HUES6 (cell line): ENCODE measurements at regions not wholly inside any gene's neighbourhood (a gene's known extent, or its start where the extent isn't known, plus 50 kb on each side); places are given as distances from the start of the nearest gene placed in this dataset.

Experiments
- H3K27ac ChIP-seq: 2 replicates; pipeline ENCODE4 v1.7.0; 2013; ENCODE audit warnings: low read depth, mild to moderate bottlenecking, low read length, inconsistent platforms
- H3K27me3 ChIP-seq: 2 replicates; pipeline ENCODE4 v1.6.1; 2013; ENCODE audit warnings: low read length; ENCODE audit not compliant: control insufficient read depth, insufficient read depth
- H3K36me3 ChIP-seq: 2 replicates; pipeline ENCODE4 v1.6.1; 2013; ENCODE audit warnings: low read length; ENCODE audit not compliant: control insufficient read depth, insufficient read depth
- H3K4me1 ChIP-seq: 2 replicates; pipeline ENCODE4 v1.6.1; 2013; ENCODE audit warnings: low read length; ENCODE audit not compliant: control insufficient read depth, insufficient read depth
- H3K4me3 ChIP-seq: 2 replicates; pipeline ENCODE4 v1.5.1; 2013; ENCODE audit warnings: low read depth, low read length
- H3K9ac ChIP-seq: one replicate; pipeline ENCODE4 v1.6.1; 2013; ENCODE audit warnings: mild to moderate bottlenecking, low read length
- H3K9me3 ChIP-seq: 2 replicates; pipeline ENCODE4 v1.6.1; 2013; ENCODE audit warnings: low read depth, low read length; ENCODE audit not compliant: control insufficient read depth, insufficient read depth

DNA sequence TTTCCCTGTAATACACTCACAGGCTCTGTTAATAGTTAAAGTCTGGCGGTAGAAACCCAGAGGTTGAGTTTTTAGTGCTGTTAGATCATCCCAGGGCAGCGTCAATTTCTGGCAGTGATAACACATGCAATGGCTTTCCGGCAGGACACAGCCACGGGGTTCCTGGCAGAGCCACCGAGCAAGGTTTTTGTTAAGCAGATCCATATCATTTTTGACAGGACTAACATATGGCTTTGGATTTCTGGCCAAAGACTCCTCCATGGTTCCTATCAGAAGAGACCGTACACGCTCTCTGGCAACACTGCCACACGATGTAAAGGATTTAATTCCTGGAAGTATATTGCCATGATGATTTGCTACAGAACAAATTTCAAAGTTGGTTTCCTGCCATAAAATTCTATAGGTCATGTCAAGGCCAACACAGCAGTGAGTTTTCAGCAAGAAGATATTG, 854.3 kb downstream of the LRRTM4 start:
- Histone ChIP-seq H3K27ac (no peak overlapping the region), H3K9me3 (no peaks in the 10 kb centered on the region), H3K36me3 (0 out of 2 replicates have a peak, but pooled peaks cover 3% of the 10 kb centered on the region), H3K4me3 (no peak overlapping the region), H3K4me1 (no peaks in the 10 kb centered on the region), H3K27me3 (no peaks in the 10 kb centered on the region), H3K9ac (no peak overlapping the region)

DNA sequence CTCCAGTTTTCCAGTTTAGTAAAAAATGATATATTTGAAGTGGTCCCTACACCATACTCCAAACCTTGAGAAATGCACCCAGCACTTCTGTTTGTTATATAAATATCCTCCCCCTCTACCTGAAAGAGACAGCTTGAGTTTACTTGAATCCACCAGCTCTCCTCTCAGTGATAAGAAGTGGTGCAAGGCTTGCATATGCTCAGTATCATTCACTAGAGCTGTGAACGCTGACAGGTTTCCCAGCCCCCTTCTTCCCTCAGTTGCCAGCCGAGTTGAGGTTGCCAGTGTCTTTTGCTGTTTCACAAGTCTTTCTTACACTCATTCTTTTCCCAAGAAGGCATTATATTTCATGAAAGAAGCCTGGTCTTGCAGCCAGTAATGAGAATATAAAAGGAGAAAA, 880.0 kb downstream of the LRRTM4 start:
- H3K4me1 ChIP-seq = peaks cover 7% of the 10 kb centered on the region; the same call in 1 of the 2 replicates
- H3K27me3 ChIP-seq = no peaks in the 10 kb centered on the region
- H3K9ac ChIP-seq = no peak overlapping the region
- no peak overlapping the region for H3K4me3 ChIP-seq
- no peaks in the 10 kb centered on the region for H3K9me3 ChIP-seq
- no peaks in the 10 kb centered on the region; the same call in 1 of the 2 replicates for H3K36me3 ChIP-seq
- no peak overlapping the region for H3K27ac ChIP-seq

DNA sequence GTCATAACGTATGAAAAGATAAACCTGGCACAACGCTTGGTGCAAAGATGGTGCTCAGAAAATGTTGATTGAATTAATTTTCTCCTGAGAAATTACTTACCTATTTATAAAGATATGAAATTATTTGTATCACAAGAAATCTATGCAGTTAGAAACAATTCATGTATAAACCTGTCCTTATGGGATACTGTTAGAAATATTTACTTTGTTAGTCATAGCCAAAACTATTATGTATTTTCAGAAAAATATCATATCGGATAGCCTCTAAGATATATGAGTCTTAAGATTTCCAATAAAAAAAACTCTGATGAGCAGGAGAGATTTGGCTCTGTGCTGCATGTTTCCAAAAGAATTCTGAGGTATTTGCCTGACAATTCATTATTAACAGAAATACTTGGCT, 880.7 kb downstream of the LRRTM4 start:
- H3K27me3 ChIP-seq = no peaks in the 10 kb centered on the region
- H3K4me3 ChIP-seq = no peak overlapping the region
- no peaks in the 10 kb centered on the region for H3K9me3 ChIP-seq
- no peak overlapping the region for H3K9ac ChIP-seq
- peaks cover 7% of the 10 kb centered on the region; the same call in 1 of the 2 replicates for H3K4me1 ChIP-seq
- no peaks in the 10 kb centered on the region; the same call in 1 of the 2 replicates for H3K36me3 ChIP-seq
- no peak overlapping the region for H3K27ac ChIP-seq

DNA sequence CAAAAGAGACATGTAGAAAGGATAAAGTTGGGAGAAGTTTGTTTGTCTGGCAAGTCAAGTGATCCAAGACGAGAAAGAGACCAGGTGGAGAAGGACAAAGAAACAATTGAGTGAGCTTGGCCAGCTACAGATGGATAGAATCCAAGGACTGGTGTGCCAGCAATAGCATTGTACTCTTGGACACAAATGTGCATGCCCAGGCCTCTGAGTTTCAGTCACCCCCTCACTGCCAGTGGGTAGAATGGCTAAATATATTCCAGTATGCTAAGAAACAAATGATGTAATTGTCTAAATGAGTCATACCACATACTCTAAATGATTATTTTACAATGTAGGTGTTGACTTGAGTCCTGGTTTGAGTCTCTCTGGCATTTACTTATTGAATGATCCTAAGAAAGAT, 881.3 kb downstream of the LRRTM4 start:
- Histone ChIP-seq H3K27me3 (no peaks in the 10 kb centered on the region), H3K36me3 (no peaks in the 10 kb centered on the region; the same call in 1 of the 2 replicates), H3K4me1 (peaks cover 7% of the 10 kb centered on the region; the same call in 1 of the 2 replicates), H3K27ac (no peak overlapping the region), H3K9me3 (no peaks in the 10 kb centered on the region), H3K9ac (no peak overlapping the region), H3K4me3 (no peak overlapping the region)

DNA sequence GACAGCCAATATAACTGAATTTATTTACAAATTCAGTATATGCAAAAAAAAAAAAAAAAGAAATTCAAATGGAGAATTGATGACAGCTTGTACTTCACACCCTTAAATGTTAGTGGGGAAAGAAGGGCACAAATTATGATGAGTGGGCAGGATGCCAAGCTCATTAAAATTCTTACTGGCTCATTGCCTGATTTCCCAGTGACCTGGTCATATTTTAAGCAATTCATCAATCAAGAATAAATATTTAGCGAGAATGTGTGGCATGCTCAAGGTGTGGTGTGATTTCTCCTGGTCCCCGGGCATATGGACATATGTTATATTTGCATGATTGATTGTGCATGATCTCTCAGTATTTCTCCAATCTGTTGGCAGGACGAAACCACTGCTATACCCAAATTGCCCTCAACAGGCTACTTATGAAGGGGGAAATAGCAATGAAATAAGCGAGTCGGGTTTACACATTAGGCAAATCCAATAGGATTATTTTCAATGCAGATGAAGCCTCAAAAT, 883.0 kb downstream of the LRRTM4 start:
- H3K9ac ChIP-seq = no peak overlapping the region
- H3K9me3 ChIP-seq = no peaks in the 10 kb centered on the region
- no peak overlapping the region for H3K27ac ChIP-seq
- no peaks in the 10 kb centered on the region for H3K36me3 ChIP-seq
- H3K27me3 ChIP-seq = no peaks in the 10 kb centered on the region
- H3K4me1 ChIP-seq = peaks cover 7% of the 10 kb centered on the region; the same call in 1 of the 2 replicates
- H3K4me3 ChIP-seq = no peak overlapping the region

DNA sequence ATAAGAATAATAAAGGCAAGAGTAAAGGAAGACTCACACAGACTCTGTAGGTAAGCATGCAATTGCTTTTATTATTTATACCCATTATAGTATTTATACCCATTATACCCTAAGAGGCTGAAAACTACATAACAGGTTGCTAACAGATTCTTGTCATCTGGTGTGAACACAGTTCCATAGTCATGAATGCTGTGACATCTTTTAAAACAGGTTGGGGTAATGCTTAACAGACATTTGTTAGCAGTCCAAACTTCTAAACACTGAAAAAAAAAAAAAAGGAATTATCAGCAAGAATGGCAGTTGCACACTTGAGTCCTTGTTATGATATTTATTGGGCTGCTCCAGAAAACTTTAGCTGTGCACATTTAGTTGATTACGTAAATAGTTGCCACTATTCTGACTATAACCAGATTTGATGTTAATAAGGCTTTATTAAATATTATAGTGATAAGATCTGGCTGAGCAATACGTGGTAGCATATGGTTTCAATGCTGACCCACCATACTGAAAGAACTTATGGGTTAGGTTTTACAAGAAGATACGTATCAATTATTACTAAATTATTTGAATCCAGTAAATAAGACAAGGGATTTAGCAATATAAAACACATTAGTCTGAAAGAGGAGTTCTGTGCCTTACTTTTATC, 888.8 kb downstream of the LRRTM4 start:
- H3K27ac ChIP-seq = no peak overlapping the region
- H3K27me3 ChIP-seq = no peaks in the 10 kb centered on the region
- no peak overlapping the region for H3K9ac ChIP-seq
- no peak overlapping the region for H3K4me3 ChIP-seq
- peaks cover 11% of the 10 kb centered on the region; the same call in 1 of the 2 replicates for H3K36me3 ChIP-seq
- H3K9me3 ChIP-seq = peaks cover 8% of the 10 kb centered on the region; the same call in 1 of the 2 replicates
- peaks cover 19% of the 10 kb centered on the region; the same call in 1 of the 2 replicates for H3K4me1 ChIP-seq

DNA sequence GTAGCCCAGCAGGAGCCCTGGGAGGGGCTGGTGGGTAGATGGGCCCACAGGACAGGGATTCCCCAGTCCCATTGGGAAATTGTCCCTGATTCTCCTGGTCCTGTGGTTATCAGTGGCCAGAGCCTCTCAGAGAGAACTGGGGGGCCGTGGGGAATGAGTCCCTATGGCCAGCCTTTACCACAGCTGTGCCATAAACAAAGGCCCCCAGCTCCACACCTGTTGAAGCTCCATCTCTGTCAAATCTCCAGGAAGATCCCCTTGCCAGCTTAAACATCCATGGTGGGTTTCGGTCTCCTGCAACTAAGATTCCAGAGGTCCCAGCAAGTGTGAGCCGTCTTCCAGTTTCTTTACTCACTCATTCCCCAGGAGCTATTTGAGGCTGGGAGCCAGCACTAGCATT, 897.1 kb downstream of the LRRTM4 start:
- H3K27me3 ChIP-seq = no peaks in the 10 kb centered on the region
- no peak overlapping the region for H3K27ac ChIP-seq
- H3K4me1 ChIP-seq = peaks cover 33% of the 10 kb centered on the region; the same call in 1 of the 2 replicates
- no peak overlapping the region for H3K9ac ChIP-seq
- peaks cover 8% of the 10 kb centered on the region; the same call in 1 of the 2 replicates for H3K9me3 ChIP-seq
- peaks cover 9% of the 10 kb centered on the region; the same call in 1 of the 2 replicates for H3K36me3 ChIP-seq
- H3K4me3 ChIP-seq = no peak overlapping the region

DNA sequence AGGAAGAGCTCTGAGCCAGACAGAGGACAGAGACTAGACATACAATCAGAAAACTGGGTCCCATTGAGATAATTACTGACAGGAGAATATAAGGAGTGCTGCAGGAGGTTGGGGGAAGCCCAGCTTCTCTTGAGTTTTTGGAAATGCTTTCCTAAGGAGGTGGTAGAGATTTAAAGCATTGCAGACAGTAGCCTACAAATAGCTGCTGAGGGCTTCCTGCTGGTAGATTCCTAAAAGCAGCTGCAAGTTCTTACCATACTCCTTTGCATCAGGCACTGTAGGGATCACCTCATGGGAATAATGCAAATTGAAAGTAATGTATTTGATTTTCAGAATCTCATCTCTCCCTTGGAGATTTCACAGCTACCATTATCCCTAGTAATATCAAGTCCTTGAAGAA, 902.6 kb upstream of the GCFC2 start:
- Histone ChIP-seq H3K4me1 (peaks cover 32% of the 10 kb centered on the region), H3K27me3 (no peaks in the 10 kb centered on the region), H3K36me3 (peaks cover 9% of the 10 kb centered on the region; the same call in 1 of the 2 replicates), H3K9me3 (no peaks in the 10 kb centered on the region), H3K9ac (no peak overlapping the region), H3K27ac (peak overlapping the region; percentile 8; the same call in 1 of the 2 replicates), H3K4me3 (no peak overlapping the region)

DNA sequence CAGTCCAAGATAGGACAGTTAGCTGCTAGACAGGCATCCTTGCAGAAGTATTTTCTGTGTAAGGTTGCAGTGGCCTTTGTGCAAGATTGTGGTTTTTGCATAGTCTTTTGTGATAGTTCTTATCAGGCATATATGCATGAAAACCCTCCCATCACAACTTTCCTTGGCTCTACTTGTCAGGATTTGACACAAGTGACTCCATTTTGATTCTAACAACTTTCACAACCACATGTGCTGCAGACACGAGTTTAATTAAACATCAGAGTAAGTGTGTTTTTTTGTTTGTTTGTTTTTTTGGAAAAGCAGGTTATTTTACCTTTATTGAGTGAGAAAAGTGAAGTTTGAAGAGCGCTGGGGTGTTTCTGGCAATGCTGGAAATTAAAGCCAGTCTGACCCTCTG, 902.0 kb upstream of the GCFC2 start:
- H3K9ac ChIP-seq = no peak overlapping the region
- peaks cover 32% of the 10 kb centered on the region for H3K4me1 ChIP-seq
- H3K36me3 ChIP-seq = peaks cover 9% of the 10 kb centered on the region; the same call in 1 of the 2 replicates
- no peaks in the 10 kb centered on the region for H3K27me3 ChIP-seq
- no peaks in the 10 kb centered on the region for H3K9me3 ChIP-seq
- peak overlapping the region; percentile 8; the same call in 1 of the 2 replicates for H3K27ac ChIP-seq
- no peak overlapping the region for H3K4me3 ChIP-seq

DNA sequence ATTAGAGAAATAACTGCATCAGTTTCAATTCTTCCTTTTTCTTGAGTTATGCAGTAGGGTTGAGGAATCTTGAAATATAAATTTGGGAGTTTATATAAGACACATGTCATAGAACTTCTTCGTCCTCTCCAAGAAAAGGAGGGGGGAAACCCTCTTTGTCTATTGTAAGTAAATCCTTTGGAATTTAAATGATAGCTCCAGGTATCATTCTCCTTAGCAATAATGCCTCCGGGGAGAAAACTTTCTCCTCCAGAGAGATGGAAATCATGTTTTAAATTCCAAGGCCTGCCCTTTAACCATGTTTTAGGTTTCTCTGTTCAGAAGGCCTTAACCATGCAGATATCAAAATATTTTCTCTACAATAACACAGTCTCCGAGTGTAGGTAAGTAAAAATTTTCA, 899.7 kb upstream of the GCFC2 start:
- H3K9me3 ChIP-seq = no peaks in the 10 kb centered on the region
- no peaks in the 10 kb centered on the region for H3K36me3 ChIP-seq
- peaks cover 32% of the 10 kb centered on the region for H3K4me1 ChIP-seq
- no peak overlapping the region for H3K27ac ChIP-seq
- H3K9ac ChIP-seq = no peak overlapping the region
- H3K4me3 ChIP-seq = no peak overlapping the region
- H3K27me3 ChIP-seq = no peaks in the 10 kb centered on the region

DNA sequence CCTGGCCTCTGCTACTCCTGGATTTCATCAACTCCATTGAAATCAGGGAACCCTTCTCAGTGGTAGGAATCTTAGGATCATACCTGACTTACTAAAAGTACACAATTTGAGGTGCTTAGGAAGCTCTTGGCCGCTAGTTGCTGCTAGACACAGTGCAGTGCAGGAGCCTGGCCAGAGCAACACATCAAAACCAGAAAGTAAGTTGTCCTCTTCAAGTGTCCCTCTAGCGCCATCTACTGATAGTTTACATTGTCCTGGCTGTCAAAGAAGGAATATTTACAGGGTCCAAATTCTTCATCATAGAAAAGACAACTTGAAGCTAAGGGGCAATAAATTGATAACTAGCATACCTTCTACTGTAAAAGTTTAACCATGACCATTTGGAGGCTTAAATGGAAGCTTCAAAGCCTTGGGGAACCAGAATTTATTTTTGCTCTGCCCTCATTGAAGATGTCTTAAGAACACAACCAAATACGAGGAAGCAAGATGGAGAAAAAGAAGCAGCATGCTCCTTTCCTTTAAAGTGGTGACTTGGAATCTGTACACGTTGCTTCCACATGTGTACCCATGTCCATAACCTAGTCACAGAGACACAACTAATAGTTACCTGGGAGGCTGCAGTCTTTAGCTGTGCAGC, 889.1 kb upstream of the GCFC2 start:
- Histone ChIP-seq H3K9ac (no peak overlapping the region), H3K4me3 (no peak overlapping the region), H3K9me3 (no peaks in the 10 kb centered on the region; the same call in 1 of the 2 replicates), H3K27me3 (no peaks in the 10 kb centered on the region), H3K4me1 (peaks cover 7% of the 10 kb centered on the region; the same call in 1 of the 2 replicates), H3K36me3 (peaks cover 15% of the 10 kb centered on the region), H3K27ac (no peak overlapping the region)
